Skin of body (tissue), 1 donor: ENCODE measurements at regions not wholly inside any gene's neighbourhood (a gene's known extent, or its start where the extent isn't known, plus 50 kb on each side); places are given as distances from the start of the nearest gene placed in this dataset.

Experiments
- DNase-seq: peaks from one replicate; lab custom pipeline; 2025; lab: John Stamatoyannopoulos, UW

DNA sequence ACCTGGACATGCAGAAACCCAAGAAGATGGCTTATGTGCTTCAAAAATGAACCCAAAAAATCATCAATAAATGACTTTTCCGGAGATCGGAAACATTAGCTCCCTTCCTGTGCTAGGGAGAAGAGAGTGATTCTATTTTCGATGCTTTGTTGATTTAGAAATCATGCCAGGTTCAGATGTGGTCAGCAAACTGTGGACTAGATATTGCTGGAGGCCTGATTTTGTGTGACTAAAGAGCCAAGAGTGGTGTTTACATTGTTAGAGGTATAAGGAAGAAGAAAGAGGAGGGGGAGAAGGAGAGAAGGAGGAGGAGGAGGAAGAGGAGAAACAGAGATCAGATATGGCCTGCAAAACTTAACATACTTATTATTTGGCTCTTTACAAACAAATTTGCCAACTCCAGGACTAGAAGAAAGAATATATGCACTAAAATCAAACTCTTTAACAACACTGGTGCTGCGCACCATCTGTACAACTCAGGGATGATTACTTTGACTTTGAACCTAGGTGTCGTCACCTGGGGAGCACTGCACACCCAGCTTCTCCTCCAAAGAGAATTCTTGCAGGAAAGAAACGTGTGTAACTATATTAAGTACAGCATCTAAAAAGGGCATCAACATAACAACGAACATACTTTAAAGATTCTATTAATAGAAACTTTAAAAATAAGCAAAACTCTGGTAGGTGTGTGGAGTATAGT, 664.9 kb upstream of the LCORL start:
- no peak for DNase-seq

DNA sequence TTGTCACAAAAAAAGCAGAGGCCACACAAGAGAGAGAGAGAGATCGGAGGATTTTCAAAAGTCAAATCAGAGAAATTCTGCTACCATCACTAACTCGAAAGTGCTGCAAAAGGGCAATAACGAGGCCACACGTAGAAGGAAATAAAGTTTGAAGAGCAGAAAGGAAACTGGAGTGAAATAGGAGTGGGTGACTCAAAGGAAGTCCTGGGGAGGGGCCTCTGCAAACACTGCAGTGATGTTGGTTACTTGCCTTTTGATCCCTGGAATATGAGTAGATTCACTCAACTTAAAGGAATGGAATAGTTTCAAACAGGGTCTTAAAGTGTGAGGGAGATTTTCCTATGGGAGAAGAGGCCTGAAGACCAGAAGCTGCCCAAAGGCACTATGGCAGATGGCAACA, 663.4 kb upstream of the LCORL start:
- no peak for DNase-seq

GRCh38 chr4:18676526-18676915, 655.0 kb upstream of the LCORL start:
- DNase-seq = no peak

DNA sequence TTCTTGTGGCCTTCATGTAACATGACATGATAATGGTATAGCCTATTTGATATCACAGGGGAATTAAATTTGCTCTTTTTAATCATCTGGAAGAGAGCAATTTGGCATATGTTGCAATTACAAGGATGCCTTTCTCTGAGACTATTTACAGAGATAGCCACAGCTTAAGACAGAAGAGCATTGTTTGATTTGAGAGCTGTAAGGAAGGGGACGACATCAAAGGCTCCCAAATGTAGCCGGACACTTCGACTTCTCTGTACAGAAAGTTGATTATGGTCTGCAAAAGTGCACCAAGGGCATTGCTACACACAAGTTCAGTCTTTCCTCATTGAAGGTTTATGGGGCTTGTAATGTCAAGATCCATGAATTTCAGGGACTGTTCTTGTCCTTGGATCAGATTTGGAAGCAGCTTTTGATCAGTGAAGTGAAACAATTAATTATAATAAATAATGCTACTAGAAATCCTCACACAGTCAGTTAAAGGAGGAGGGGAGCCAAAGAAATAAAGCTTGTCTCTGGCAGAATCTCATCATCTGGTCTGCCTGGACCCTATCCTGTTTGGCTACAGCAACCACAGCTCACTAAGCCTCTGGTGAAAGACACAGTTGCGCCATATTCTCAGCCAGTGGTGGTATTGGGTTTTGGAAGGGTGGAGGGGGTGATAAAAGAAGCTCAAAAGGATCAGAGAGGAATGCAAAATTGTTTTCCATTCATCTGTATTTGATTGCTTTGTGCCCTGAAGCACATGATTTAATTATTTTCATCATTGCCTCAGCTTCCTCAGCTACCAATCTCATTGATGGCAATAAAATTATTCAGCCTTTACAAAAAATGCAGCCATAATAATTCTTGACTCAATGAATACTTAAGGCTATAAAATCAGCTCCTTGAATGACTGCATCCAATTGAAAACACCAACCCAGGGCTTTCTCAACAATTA, 654.3 kb upstream of the LCORL start:
- DNase-seq = no peak

DNA sequence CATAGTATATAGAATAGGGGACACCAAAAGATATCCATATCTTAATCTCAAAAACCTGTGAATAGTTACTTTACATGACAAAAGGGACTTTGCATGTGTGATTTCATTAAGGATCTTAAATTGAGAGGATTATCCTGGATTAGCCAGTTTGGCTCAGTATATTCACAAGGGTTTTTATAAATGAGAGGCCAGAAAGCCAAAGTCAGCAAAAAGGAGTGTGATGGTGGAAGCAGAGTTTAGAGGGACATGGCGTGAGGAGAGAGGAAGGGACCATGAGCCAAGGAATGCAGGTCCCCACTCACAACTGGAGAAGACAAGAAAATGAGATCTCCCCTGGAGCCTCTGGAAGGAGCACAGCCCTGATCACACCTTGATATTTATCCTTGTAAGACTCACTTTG, 648.5 kb upstream of the LCORL start:
- no peak for DNase-seq

GRCh38 chr4:18669390-18669789, 647.8 kb upstream of the LCORL start:
- DNase-seq = no peak

DNA sequence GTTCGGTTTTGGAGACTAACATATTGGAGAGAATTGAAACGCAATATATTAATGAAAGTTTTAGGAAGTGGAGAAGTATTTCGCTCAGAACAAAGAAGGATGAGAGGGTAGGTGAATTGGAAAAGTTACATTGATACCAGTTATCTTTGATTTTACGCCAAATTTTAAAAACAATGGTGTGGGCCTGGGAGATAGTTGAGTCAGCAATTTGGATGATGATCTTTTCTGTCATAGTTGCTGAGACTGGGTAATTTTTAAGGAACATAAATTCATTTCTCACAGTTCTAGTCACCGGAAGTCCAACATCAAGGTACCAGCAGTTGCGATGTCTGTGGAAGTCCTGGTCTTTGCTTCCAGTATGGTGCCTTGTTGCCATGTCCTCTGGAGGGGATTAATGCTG, 644.8 kb upstream of the LCORL start:
- no peak for DNase-seq

- DNase-seq = no peak
These were observed 642.6 kb upstream of the LCORL start for GRCh38 chr4:18664171-18664570.

DNA sequence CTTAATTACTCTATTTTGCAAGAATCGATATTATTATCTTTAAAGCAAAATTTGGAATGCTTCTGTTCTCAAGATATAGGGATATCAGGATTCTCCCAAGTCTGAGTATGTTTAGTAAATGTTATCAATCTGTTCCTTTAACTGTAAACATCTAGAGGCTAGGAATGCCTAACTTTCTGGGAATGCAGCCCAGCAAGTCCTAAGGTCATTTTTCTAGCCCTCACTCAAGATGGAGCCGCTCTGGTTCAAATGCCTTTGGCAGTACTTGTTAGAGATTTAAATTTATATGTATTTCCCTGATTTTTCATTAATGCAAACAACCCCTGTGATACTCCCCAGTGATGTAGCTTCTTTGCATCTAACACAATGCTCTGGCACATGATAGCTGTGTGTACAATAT, 623.8 kb upstream of the LCORL start:
- no peak for DNase-seq

DNA sequence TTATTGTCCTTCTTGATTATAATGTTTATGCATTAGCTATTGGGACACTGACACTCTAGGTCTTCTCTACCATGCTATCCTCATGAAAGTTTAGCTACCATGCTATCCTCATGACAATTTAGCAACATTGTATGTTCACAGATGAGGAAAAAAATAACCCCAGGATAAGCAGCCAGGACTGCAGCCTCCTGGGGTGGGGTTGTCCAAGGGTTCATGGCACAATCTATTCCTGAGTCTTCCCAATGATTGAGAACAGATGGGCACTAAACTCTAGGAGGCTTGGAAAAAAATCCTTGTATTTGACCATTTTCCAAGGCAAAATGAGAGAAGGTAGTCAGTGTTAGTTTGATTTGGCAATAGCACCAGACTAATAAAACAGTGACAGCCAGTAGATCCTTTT, 619.8 kb upstream of the LCORL start:
- DNase-seq = no peak

DNA sequence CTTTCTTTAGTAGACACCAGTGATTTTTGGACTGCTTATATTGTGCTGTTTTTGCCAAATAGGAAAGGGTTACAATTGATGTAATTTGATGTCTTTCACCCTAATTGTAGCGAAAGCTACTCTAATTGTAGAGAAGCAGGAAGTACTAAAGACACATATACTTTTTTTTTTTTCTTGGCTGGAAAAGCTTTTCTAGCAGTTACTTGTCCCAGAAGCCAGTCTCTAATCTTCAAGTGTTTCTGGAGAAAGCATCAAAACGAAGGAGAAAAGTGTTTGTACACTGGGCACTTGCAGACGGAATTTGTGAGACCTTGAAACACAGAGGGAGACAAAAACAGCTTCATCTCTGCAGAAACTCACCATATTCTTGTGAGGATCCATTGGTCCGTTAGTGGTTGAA, 616.5 kb upstream of the LCORL start:
- no peak for DNase-seq

DNA sequence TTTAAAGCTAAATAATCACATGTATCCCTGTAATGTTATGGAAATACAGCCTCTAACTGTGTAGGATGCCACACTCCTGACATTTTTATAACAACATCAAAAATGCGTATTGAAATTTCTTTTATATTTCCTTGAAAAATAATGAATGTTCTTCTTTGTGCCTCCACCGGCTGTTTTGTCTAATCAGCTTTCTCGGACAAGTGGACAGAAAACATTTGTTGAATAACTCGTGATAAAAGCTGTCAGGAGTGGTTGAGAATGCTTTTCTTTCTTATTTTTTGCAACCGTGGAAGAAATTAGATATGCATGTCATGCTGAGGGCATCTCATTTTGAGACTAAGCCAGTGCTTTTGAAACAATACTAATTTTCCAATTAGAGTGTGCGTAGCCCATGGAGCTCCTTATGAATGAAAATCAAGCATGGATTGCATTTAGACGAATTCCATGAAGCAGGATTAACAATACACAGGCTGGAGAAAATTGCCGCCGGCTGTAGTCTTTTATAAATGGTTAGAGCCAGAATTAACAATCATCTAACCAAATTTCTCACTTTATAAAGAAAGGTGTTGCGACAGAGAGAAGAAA, 614.5 kb upstream of the LCORL start:
- DNase-seq = no peak

- DNase-seq = no peak
These were observed 614.0 kb upstream of the LCORL start for GRCh38 chr4:18635531-18635930.

DNA sequence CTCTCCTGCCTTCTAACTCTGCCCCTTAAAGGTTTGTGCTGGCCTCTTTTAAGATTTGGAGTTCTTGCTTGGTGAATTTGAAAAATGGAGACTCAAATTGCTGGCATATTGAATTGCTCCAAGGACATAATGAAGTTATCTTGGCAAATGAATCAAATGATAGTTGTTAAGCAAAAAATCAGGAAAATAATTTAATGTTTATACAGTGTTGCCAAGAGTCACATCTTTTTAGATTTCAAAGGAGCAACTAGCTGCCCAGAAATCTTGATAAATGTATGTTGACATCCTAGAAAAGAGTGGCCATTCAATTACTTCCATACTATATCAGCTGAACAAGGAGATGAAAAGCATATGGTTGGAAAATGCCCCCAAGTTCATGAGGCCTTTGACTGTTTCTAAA, 610.0 kb upstream of the LCORL start:
- DNase-seq = peak; percentile 16

- DNase-seq = no peak
These were observed 608.9 kb upstream of the LCORL start for GRCh38 chr4:18630218-18631110.

- peak; percentile 36 for DNase-seq
These were observed 606.0 kb upstream of the LCORL start for GRCh38 chr4:18627447-18628005.

DNA sequence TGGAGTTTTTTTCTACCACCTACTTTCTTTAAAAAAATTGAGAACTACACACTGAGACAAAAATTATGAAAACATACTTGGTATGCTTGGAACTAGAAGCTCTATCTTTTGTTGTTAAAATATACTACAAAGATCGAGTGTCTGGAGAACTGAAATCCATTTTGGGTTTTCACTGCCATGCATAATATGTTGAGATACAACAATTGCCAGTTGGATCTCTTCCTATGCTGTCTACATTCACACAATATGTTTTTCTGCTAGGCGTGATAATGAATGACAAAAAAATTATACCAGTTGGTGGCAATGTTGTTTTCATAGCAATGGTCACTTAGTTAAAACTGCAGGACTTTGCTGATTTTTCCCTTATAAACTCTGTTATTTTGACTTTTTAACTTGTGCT, 605.4 kb upstream of the LCORL start:
- peak; percentile 15 for DNase-seq

DNA sequence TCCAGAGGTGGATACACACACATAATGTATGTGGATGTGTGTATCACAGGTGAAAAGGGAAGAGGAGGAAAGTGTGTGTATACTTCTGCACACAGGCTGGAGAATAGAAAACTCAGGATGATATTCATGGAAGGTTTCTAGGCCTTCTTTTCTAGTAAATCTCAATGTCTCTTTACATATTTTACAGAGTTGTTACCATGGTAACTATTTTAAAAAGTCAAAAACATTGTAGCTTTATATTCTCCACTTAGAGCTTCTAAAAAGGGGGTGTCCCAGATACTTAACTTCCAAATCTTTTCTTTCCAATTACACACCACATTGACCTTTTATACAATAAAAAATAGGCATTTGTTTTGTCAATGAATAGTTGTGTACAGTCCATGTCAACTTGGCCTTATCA, 604.8 kb upstream of the LCORL start:
- DNase-seq = no peak

GRCh38 chr4:18621186-18621585, 599.6 kb upstream of the LCORL start:
- no peak for DNase-seq

DNA sequence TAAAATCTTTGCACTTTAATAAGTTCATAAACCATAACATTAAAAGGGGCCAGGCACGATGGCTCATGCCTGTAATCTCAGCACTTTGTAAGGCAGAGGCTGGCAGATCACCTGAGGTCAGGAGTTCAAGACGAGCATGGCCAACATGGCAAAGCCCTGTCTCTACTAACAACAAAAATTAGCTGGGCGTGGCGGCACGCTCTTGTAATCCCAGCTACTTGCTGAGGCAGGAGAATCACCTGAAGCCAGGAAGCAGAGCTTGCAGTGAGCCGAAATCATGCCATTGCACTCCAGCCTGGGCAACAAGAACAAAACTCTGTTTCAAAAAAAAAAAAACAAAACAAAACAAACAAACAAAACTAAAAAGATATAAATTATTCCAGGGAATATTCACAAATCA, 595.2 kb upstream of the LCORL start:
- no peak for DNase-seq

DNA sequence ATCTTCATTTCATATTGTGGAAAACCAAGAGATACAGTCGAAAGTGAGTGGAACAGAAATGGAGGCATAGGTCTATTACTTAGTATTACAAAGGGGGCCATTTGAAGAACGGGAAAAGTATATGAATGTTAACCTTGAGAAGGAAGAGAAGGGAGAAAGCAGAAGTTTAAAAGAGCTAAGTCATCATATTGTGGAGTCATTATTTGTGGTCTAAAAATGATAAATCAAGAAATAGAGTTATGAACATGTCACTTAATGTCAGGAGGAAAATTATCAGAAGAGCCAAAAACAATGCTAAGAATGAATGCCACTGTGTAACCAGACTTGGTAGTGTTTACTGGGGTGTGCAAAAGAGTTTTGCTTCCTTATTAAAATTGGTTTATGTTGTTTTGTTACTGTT, 589.5 kb upstream of the LCORL start:
- no peak for DNase-seq
